IPS-18c (cell line): ENCODE measurements at regions not wholly inside any gene's neighbourhood (a gene's known extent, or its start where the extent isn't known, plus 50 kb on each side); places are given as distances from the start of the nearest gene placed in this dataset.

Experiments
- H3K4me3 ChIP-seq: 2 replicates; pipeline ENCODE4 v1.7.0; 2013; ENCODE audit warnings: low read depth, mild to moderate bottlenecking, low read length, moderate library complexity; ENCODE audit not compliant: insufficient read depth
- H3K9me3 ChIP-seq: one replicate; pipeline ENCODE4 v1.6.1; 2013; ENCODE audit warnings: mild to moderate bottlenecking, low read length, moderate library complexity; ENCODE audit not compliant: control insufficient read depth, insufficient read depth

DNA sequence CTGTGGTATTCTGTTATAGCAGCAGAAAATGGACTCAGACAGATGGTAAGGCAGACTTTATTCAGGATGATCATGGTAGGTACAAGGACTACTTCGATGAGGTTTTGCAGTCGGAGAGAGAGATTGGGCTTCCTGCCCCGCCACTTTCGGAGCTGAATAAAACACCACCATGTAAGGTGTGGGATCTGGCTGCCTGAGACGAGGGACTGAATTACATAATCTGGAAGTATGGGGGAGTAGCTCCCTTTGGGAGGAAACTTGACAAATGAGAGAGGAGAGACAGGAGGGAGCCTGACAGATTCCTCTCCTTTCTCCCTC is 255.5 kb upstream of the GATB start:
- peaks cover 4% of the 10 kb centered on the region for H3K9me3 ChIP-seq
- no peak overlapping the region for H3K4me3 ChIP-seq

DNA sequence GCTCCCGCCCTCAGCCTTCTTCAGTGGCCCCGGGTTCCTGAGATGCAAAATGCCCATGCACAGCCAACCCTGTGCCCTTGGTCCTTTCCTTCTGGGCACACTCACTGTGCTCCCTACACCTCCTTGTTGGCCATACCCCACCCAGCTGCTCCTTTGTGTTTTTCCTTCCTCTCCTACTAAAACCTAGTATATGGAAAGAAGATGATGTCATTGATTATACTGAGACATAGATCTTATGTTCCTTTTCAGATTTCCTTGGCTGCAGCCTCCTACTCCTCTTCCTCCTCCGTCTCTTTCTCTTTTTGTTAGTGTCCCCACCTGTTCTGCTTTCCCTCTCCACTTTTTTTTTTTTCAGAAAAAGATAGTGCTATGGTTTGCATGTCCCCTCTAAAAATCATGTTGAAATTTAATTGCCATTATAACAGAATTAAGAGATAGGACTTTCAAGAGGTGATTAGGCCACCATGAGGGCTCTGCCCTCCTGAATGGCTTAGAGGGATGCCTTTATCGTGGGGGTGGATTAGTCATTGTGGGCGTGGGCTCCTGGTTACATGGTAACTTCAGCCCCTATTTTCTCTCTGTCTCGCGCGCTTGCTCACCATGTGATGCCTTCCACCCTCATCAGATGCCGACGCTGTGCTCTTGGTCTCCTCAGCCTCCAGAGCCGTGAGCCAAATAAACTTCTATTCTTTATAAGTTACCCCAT is 254.9 kb upstream of the GATB start:
- peaks cover 4% of the 10 kb centered on the region for H3K9me3 ChIP-seq

DNA sequence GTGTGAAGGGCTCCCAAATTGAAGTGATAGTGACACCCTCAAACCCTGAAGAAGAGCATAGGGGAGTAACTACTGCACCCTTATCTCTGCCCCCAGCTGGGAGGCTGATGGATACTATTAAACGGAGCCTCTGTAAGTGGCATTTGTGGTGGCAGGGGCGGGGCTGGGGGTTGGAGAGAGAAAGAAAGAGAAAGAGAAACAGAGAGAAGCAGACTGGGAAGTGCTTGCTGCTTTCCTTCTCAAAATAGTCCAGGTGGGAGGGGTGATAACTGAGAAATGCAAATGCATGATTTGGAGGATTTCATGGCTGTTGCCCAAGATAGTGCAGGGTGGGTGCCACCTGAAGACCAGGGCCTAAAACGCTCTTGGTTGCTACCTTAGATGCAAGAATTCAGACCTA is 253.5 kb upstream of the GATB start:
- no peak overlapping the region for H3K4me3 ChIP-seq
- H3K9me3 ChIP-seq: peaks cover 4% of the 10 kb centered on the region

More for the DNA sequence above, 254.9 kb upstream of the GATB start:
- no peak overlapping the region for H3K4me3 ChIP-seq

DNA sequence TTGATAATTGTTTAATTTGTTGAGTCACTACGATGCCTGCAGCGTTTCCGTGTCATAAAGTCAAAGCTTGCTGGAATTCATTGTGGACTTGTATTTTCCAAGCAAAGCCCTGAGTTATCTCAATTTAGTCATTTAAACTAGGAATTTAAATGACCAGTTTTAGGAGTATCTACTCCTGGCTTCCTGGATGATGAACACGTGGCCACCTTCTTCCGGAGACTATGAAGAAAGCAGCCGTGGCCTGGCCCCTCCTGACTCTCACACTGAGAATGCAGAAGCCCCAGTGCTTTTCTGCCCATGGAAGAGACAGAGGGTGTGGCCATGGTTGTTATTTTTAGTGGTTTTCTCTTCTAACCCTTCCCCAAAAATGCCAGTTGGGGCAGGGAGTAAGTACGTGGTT is 250.7 kb upstream of the GATB start:
- no peak overlapping the region for H3K4me3 ChIP-seq
- peaks cover 4% of the 10 kb centered on the region for H3K9me3 ChIP-seq

DNA sequence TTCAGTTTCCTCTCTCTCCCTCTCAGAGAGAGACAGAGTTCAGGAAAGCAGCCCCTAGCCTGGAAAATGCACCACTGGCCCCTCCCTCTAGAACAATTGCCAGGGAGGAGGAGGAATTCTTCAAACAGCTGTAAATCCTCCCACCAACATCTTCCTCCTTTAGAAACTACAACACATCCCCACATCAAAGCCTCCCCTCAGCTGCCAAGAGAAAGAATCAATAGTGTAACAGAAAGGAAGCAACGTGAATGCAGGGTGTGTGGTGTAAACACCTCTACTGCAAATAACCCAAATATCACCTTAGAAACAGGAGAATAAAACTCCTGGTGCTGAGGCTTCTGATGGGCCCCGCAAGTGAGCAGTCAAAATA is 249.9 kb upstream of the GATB start:
- Histone ChIP-seq H3K4me3 (no peak overlapping the region), H3K9me3 (peaks cover 4% of the 10 kb centered on the region)

DNA sequence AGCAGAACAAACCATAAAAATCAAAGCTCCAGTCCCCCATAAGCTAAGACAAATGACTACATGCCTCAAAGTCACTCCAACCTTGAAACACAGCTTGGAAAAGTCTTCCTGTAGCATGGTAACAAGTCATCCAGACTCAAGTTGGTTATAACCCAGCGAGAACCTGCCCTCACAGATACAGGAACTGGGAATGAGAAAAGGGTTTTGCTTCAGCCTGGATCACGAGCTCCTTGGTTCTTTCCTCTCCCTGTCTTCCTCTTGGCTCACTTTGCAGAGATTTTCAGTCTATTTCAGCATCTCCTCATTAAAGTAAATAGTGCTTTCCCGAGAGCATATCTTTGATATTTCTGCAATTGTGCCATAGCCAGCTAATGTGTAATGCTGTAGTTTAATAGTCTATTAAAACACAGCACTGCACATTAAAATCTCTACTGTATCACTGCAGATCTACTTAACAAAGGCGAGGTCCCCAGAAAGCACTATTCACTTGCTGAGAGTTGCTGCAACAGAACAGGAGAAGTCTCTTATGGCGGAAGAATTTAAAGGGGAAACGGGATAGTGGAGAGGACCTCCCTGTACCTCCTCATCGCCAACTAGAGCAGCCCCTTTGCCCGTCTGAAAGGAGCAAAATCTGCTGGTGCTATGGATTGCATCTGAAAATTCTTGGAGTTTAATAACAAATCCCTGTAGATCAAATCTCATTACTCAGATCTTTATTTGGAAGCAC is 249.3 kb upstream of the GATB start:
- Histone ChIP-seq H3K4me3 (no peak overlapping the region), H3K9me3 (peaks cover 4% of the 10 kb centered on the region)

DNA sequence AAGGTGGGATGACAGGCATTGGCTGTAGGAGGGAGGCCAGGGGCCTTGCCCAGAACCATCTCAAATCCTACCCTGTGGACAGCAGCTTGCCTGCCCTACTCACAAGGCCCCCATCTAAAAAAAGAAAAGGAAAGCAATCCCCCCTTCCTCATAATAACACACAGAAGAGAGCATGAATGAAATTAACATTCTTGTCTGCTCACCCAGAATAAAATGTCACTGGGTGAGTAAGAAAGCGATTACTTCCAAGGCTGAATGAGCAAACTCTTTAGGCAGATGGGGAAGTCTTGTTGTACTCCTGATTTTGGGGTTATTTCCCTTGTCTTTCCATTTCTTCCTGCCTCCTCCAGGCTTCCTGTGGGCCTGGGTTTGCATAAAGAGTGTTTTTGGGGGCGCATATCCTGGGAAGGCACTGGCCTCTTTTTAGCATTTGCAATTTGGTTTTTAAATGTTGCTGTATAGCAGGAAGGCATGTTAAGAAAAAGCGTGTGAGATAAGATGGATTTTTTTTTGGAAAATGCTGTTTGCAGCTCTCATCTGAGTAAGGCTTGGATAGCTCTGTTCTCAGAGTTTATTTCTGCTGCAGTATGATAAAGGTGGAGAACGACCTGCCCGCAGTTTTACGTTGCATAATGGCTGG is 248.3 kb upstream of the GATB start:
- peaks cover 4% of the 10 kb centered on the region for H3K9me3 ChIP-seq
- H3K4me3 ChIP-seq: no peak overlapping the region

DNA sequence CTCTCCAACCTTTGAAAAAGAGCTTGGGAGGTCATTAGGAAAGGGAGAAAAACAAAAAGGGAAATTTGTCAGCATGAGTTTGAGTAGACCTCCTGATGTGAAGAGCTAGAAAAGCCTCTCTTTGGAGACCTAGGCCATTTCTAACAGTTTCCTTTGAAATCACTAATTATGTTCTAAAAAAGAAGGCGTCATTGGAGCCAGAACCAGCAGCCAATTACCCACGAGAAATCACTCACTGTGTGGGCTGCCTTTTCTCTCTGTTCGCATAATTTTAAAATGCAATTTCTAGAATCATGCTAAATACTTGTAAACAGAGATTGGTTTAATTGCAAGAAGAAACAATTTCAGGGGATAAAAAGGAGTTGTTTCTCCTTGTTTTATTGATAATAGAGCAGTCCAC is 246.3 kb upstream of the GATB start:
- Histone ChIP-seq H3K9me3 (no peaks in the 10 kb centered on the region), H3K4me3 (no peak overlapping the region)

DNA sequence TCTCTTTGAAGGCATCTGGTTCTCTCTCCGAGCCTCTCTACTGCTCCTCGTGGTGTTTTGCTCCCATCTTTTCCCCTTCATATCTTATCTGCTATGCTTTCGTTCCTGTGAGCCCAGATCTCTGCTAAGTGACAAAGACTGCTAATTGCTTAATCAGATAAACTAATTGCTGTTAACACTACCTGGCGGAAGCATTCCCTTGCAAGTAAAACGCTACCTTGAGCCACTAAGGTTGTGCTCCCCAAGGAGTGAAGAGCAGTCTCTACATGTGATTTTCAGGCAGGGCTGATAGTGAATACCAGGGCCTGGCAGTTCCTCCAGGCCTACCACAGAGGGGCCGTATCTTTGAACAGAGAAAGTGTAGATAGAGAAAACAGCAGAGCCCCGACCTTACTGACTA is 244.0 kb upstream of the GATB start:
- no peaks in the 10 kb centered on the region for H3K9me3 ChIP-seq
- H3K4me3 ChIP-seq: no peak overlapping the region

DNA sequence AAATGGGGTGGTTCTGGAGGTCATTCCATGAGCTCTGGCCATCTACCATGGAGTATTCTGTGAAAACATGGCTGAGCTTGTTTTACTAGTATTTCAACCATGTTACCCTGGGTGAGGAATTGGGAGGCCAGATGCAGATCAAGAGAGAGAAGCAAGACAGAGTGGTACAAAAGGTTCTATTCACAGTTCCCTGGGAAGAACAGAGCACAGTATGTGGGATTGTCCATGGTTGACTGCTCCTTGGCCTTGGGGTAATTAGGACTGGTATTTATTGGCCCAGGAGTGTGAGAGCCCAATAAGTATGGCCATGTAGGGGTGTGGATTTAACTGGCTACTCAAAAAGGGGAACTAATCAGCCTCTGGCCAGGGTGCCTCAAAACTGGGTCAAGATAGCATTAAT is 239.7 kb upstream of the GATB start:
- no peak overlapping the region for H3K4me3 ChIP-seq
- H3K9me3 ChIP-seq: no peaks in the 10 kb centered on the region

DNA sequence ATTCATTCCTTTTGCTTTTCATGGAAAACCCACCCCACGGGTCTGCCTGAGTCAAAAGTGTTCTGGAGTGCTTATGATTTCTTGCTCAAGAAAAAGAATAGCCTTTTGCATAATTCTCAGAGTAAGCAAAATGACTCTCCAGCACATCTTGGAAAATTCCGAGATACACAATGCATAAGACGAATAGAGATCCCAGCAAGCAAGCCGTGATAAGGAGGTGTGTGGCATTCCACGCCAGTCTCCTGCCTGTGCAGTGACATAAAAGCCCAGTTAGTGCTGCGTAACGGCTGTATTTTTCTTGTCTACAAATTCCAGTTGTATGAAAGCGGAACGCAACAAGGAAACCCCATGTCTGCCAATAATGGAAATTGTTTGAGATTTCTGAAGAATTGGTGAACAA is 237.9 kb upstream of the GATB start:
- Histone ChIP-seq H3K9me3 (no peaks in the 10 kb centered on the region), H3K4me3 (no peak overlapping the region)

DNA sequence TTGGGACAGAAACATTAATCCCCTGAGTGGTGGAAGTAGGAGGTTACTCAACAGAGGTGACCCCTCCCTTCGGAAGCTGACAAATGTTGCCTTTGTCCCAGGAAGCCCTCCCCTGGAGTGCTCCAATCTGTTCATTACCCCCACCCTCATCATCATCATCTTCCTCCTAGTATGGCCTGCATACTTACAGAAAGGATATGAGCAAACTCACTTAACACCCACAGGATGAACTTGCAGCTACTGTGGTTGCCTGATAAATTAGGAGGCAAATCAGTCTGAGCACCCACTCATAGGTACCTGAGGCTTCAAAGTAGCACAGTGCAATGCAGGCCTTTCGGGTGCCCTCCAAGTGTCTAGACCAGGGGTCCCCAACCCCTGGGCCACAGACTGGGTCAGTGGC is 236.7 kb upstream of the GATB start:
- Histone ChIP-seq H3K4me3 (no peak overlapping the region), H3K9me3 (no peaks in the 10 kb centered on the region)

DNA sequence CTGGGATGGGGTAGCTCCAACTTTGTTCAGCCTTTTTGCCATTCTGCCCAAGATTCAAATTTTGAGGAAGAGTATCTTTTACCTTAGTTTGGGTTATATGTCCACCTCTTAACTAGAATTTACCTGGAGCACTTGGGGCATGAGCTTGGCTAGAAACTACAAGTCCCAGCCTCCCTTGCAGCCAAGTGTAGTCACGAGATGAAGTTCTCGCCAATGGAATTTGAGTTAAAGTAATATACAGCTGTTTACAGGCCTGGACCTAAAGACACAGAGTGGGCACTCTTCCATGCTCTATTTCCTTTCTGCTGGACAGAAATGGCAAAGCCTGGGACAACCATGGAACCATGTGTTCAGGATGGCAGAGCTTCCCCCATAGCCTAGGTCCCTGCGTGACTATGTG is 233.6 kb upstream of the GATB start:
- no peak overlapping the region for H3K4me3 ChIP-seq
- no peaks in the 10 kb centered on the region for H3K9me3 ChIP-seq

DNA sequence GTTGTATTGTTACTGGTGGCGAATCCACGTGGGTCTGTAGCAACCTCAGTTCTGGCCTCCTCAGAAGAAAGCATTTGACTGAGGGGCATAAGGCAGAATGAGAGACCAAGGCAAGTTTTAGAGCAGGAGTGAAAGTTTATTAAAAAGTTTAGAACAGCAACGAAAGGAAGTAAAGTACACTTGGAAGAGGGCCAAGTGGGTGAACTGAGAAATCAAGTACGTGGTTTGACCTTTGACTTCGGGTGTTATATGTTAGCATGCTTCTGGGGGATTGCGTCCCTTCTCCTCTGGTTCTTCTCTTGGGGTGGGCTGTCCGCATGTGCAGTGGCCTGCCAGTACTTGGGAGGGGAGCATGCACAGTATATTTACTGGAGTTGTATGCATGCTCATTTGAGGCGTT is 232.7 kb upstream of the GATB start:
- no peak overlapping the region for H3K4me3 ChIP-seq
- no peaks in the 10 kb centered on the region for H3K9me3 ChIP-seq

DNA sequence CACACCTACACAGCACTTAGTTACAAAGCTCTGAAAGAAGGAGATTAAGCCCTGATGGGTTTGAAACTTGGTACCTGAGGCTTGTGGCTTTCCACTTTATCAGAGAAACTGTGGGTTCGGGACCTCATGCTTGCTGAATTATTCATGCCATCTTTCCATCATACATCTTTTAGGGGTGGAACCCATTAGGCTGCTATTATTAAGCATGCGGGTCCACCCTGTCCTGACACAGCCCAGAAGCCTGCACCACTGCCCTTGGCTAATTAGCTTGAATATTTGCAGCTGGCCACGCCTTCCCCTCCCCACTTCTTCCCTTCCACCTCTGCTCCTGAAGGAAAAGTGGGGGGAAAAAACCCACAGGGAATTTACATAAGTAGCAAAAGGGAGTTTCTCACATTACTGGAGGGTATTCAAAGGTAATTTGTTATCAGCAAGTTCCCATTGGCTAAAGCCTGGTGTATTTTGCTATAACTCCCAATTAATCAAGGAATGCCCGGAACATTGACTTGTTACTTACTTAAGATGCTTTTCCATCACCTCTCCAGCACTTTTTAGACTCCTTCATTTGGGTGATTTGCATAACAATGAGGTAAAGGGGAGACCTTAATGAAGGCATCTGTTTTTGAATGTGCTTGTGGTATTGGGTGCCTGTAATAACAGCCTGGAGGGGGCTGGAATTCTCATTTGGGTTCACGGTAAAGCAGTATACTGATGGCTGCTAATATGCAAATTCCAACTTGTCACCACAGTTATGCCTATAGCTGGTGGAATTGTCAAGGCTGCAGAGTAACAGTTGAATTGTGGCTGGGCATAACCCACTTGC is 231.7 kb upstream of the GATB start:
- no peaks in the 10 kb centered on the region for H3K9me3 ChIP-seq
- H3K4me3 ChIP-seq: no peak overlapping the region

DNA sequence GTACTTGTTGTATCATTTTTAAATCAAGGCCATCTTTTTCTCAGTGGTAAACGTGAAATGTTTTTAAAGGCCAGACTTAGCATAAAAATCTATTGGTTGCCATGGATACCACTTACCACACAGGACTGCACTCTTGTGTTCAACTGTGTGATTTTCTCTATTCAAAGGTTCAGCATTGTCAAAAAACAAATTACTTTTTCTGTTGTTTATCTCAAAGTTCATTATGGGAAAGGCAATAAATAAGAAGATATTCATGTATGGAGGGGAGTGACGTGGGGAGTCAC is 231.0 kb upstream of the GATB start:
- H3K9me3 ChIP-seq: no peaks in the 10 kb centered on the region
- H3K4me3 ChIP-seq: no peak overlapping the region

DNA sequence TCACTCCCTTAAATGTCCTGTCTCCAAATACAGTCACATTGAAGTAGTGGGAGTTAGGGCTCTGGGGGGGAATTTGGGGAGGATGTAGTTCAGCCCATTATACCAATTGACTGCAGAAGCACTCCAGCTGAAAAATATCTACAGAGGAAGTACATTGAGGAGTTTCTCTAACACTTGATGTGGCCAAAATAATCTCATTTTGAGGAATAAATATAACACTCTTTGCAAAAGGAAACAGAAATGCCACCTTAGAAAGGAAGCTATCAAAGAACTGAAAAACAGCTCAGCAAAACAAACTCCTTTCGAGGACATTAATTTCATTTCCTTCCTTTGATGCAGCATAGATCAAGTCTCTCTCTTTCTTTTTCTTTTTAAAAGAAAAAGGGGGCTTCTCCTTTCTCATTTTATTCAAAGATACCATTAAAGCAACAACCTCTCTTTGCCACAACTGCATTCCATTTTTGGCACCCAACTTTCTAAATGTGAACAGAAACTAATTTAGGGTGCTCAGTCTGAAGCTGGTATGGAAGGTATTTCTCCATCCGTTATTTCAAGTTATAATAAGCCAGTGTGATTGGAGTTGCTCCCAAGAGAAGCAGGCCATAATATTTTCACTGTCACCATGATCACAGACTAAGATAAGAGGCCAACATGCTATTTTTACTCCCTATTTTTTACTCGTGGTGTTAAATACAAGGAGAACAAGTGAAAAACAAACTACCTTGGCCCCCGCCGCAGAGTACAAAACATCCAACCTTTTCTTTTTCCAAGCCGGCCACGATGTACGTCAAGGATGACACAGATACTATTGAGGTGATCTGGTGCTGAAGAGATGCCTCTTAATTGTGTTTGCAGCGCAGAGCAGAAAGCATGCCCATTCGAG is 230.4 kb upstream of the GATB start:
- Histone ChIP-seq H3K4me3 (no peak overlapping the region), H3K9me3 (no peaks in the 10 kb centered on the region)
